Duodenal mucosa (tissue), 2 donors: ENCODE measurements at regions not wholly inside any gene's neighbourhood (a gene's known extent, or its start where the extent isn't known, plus 50 kb on each side); places are given as distances from the start of the nearest gene placed in this dataset.

ENCODE experiments used
- H3K27ac ChIP-seq: one replicate; pipeline ENCODE4 v1.7.0; 2013; ENCODE audit warnings: low read depth, low read length
- H3K27me3 ChIP-seq, 2 donors: one replicate each; pipeline ENCODE4 v1.7.0; 2013; ENCODE audit warnings: low read length in 2 of 2, control low read depth in 1 of 2; ENCODE audit not compliant: insufficient read depth in 2 of 2, control insufficient read depth in 1 of 2
- H3K36me3 ChIP-seq, 2 donors: one replicate each; pipeline ENCODE4 v1.7.0; 2013; ENCODE audit warnings: low read length in 2 of 2, control low read depth in 1 of 2; ENCODE audit not compliant: insufficient read depth in 2 of 2, control insufficient read depth in 1 of 2
- H3K4me1 ChIP-seq, 2 donors: one replicate each; pipeline ENCODE4 v1.7.0; 2013; ENCODE audit warnings: low read length in 2 of 2, control low read depth in 1 of 2; ENCODE audit not compliant: insufficient read depth in 2 of 2, control insufficient read depth in 1 of 2
- H3K4me3 ChIP-seq, 2 donors: one replicate each; pipeline ENCODE4 v1.7.0; 2013; ENCODE audit warnings: low read length in 2 of 2, low read depth in 1 of 2
- H3K9ac ChIP-seq, 2 donors: one replicate each; pipeline ENCODE4 v1.7.0; 2013; ENCODE audit warnings: low read length in 2 of 2, low read depth in 1 of 2
- H3K9me3 ChIP-seq, 2 donors: one replicate each; pipeline ENCODE4 v1.7.0; 2013; ENCODE audit warnings: low read length in 2 of 2, control low read depth in 1 of 2; ENCODE audit not compliant: control insufficient read depth in 1 of 2

- no peaks in the 10 kb centered on the region for H3K9me3 ChIP-seq
- H3K4me1 ChIP-seq, result no peaks in the 10 kb centered on the region
- peaks cover 0 to 2% of the 10 kb centered on the region in 2 donors for H3K27me3 ChIP-seq
- H3K27ac ChIP-seq, result no peak overlapping the region
- H3K9ac ChIP-seq, result no peak overlapping the region
- H3K4me3 ChIP-seq, result no peak overlapping the region
- H3K36me3 ChIP-seq, result no peaks in the 10 kb centered on the region
Measured at GRCh38 chr1:209412036-209412435, 171.5 kb upstream of the CAMK1G start.

GRCh38 chr1:209412566-209412965 lies 170.9 kb upstream of the CAMK1G start:
- Histone ChIP-seq H3K9me3 (no peaks in the 10 kb centered on the region), H3K4me3 (no peak overlapping the region), H3K27ac (no peak overlapping the region)

DNA sequence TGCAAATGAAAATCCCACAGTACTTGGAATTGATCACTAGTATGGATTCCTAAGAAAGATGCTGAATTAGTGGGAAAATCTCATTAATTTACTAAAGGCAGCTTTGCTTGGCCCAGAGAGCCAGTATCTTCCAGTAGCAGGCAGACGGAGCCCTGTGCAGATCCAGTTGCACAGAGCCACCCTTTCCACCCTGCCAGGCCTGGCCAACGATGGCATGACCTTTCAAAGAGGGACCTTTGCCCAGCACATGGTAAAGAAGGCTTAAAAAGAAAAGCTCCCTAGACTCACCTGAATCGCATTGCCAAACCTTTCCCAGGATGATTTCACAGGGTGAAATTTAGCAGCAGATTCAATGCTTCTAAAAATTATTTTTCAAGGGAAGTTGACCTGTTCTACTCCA lies 170.5 kb upstream of the CAMK1G start:
- Histone ChIP-seq H3K27me3 (peaks cover 0 to 2% of the 10 kb centered on the region in 2 donors), H3K4me1 (no peaks in the 10 kb centered on the region), H3K4me3 (no peak overlapping the region), H3K36me3 (no peaks in the 10 kb centered on the region), H3K27ac (no peak overlapping the region), H3K9me3 (no peaks in the 10 kb centered on the region), H3K9ac (no peak overlapping the region)

More at GRCh38 chr1:209412566-209412965, 170.9 kb upstream of the CAMK1G start:
- H3K9ac ChIP-seq, result no peak overlapping the region
- H3K36me3 ChIP-seq, result no peaks in the 10 kb centered on the region
- H3K4me1 ChIP-seq, result no peaks in the 10 kb centered on the region
- H3K27me3 ChIP-seq, result peaks cover 0 to 2% of the 10 kb centered on the region in 2 donors

GRCh38 chr1:209414803-209415329 lies 168.6 kb upstream of the CAMK1G start:
- Histone ChIP-seq H3K27me3 (peaks cover 0 to 2% of the 10 kb centered on the region in 2 donors), H3K36me3 (no peaks in the 10 kb centered on the region), H3K9ac (no peak overlapping the region), H3K9me3 (no peaks in the 10 kb centered on the region), H3K27ac (no peak overlapping the region), H3K4me3 (no peak overlapping the region), H3K4me1 (no peaks in the 10 kb centered on the region)

GRCh38 chr1:209416039-209416438 lies 167.5 kb upstream of the CAMK1G start:
- H3K9me3 ChIP-seq, result no peaks in the 10 kb centered on the region
- no peak overlapping the region for H3K27ac ChIP-seq
- no peaks in the 10 kb centered on the region for H3K27me3 ChIP-seq
- H3K4me3 ChIP-seq, result no peak overlapping the region
- H3K9ac ChIP-seq, result no peak overlapping the region
- H3K4me1 ChIP-seq, result no peaks in the 10 kb centered on the region
- H3K36me3 ChIP-seq, result no peaks in the 10 kb centered on the region

GRCh38 chr1:209416716-209417115 lies 166.8 kb upstream of the CAMK1G start:
- H3K27me3 ChIP-seq, result no peaks in the 10 kb centered on the region
- H3K36me3 ChIP-seq, result no peaks in the 10 kb centered on the region
- no peaks in the 10 kb centered on the region for H3K9me3 ChIP-seq
- H3K9ac ChIP-seq, result no peak overlapping the region
- no peak overlapping the region for H3K4me3 ChIP-seq
- no peak overlapping the region for H3K27ac ChIP-seq
- no peaks in the 10 kb centered on the region for H3K4me1 ChIP-seq

DNA sequence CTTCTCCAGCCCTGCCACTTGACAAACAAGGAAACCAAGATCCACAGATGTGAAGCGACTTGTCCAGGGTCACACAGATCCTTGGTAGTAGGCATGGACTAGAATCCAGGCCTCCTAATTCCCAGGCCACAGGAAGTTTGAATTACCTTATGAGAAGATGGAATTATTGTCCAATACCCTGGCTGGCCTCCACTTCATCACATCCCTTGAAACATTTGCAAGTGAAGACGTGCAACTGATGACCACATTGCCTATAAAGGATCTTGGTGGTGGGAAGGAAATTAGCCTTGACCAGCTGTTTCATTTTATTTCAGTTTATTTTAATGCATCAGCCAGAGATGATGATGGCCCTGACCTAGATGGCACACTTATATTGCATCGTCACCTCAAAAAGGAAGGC lies 165.8 kb upstream of the CAMK1G start:
- no peaks in the 10 kb centered on the region for H3K9me3 ChIP-seq
- no peak overlapping the region for H3K27ac ChIP-seq
- H3K36me3 ChIP-seq, result no peaks in the 10 kb centered on the region
- H3K9ac ChIP-seq, result no peak overlapping the region
- H3K27me3 ChIP-seq, result no peaks in the 10 kb centered on the region
- no peaks in the 10 kb centered on the region for H3K4me1 ChIP-seq
- H3K4me3 ChIP-seq, result no peak overlapping the region

- no peak overlapping the region for H3K27ac ChIP-seq
- no peak overlapping the region for H3K9ac ChIP-seq
- no peaks in the 10 kb centered on the region for H3K4me1 ChIP-seq
- no peak overlapping the region for H3K4me3 ChIP-seq
- no peaks in the 10 kb centered on the region for H3K9me3 ChIP-seq
- H3K36me3 ChIP-seq, result no peaks in the 10 kb centered on the region
- peaks cover 0 to 6% of the 10 kb centered on the region in 2 donors for H3K27me3 ChIP-seq
Measured at GRCh38 chr1:209420276-209420675, 163.2 kb upstream of the CAMK1G start.

GRCh38 chr1:209421186-209421585 lies 162.3 kb upstream of the CAMK1G start:
- Histone ChIP-seq H3K4me1 (no peaks in the 10 kb centered on the region), H3K9ac (no peak overlapping the region), H3K27me3 (peaks cover 0 to 6% of the 10 kb centered on the region in 2 donors), H3K4me3 (no peak overlapping the region), H3K9me3 (no peaks in the 10 kb centered on the region), H3K27ac (no peak overlapping the region), H3K36me3 (no peaks in the 10 kb centered on the region)

DNA sequence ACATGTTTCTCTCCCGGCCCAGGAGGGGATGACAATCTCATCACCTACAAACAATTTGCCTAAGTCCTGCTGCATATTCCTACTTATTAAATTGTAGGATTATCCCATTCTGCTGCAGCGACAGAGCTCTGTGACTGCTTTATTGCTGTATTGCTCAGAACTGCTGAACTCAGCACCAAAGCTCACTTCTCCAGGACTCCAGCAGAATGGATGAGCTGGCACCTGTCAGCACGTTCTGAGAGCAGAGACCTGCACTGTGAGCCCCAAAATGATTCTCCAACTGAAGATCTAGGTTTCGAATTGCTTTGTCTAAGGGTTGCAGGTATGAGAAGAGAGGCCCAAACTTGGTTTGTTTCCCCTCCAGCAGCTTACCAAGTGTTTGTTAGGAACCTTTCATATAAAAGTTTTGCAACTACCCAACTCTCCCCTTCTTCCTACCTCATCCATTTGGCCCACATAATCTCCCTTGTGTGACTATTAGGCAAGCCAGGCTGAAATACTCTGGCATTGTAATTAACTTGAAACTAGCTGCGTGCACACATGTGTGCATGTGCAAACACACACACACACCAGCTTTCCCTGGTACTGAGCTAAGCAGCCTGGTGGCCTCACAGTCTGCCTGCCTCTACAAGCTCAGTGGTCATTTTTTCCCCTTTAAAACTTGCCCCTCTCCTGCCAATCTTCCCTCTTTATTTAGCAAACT lies 161.4 kb upstream of the CAMK1G start:
- no peaks in the 10 kb centered on the region for H3K4me1 ChIP-seq
- no peaks in the 10 kb centered on the region for H3K36me3 ChIP-seq
- H3K4me3 ChIP-seq, result no peak overlapping the region
- no peaks in the 10 kb centered on the region for H3K9me3 ChIP-seq
- no peak overlapping the region for H3K27ac ChIP-seq
- H3K9ac ChIP-seq, result no peak overlapping the region
- H3K27me3 ChIP-seq, result peaks cover 0 to 6% of the 10 kb centered on the region in 2 donors
